Activated naive CD8-positive, alpha-beta T cell (primary cell): ENCODE measurements at regions not wholly inside any gene's neighbourhood (a gene's known extent, or its start where the extent isn't known, plus 50 kb on each side); places are given as distances from the start of the nearest gene placed in this dataset.
A peak's percentile ranks its signal among the peaks of the same experiment; 100 is the strongest.

Experiments
- H3K27ac Mint-ChIP-seq: one replicate; pipeline ENCODE4 v1.8.0; 2021; ENCODE audit warnings: mixed read lengths
- H3K27me3 Mint-ChIP-seq: one replicate; pipeline ENCODE4 v1.8.0; 2021; ENCODE audit warnings: mixed read lengths
- H3K36me3 Mint-ChIP-seq: one replicate; pipeline ENCODE4 v1.8.0; 2021; ENCODE audit warnings: mixed read lengths
- H3K4me1 Mint-ChIP-seq: one replicate; pipeline ENCODE4 v1.8.0; 2021; ENCODE audit warnings: low read depth, mixed read lengths
- H3K4me3 Mint-ChIP-seq: one replicate; pipeline ENCODE4 v1.8.0; 2021; ENCODE audit warnings: mild to moderate bottlenecking, mixed read lengths
- H3K9me3 Mint-ChIP-seq: one replicate; pipeline ENCODE4 v1.8.0; 2021; ENCODE audit warnings: low read depth, mixed read lengths

DNA sequence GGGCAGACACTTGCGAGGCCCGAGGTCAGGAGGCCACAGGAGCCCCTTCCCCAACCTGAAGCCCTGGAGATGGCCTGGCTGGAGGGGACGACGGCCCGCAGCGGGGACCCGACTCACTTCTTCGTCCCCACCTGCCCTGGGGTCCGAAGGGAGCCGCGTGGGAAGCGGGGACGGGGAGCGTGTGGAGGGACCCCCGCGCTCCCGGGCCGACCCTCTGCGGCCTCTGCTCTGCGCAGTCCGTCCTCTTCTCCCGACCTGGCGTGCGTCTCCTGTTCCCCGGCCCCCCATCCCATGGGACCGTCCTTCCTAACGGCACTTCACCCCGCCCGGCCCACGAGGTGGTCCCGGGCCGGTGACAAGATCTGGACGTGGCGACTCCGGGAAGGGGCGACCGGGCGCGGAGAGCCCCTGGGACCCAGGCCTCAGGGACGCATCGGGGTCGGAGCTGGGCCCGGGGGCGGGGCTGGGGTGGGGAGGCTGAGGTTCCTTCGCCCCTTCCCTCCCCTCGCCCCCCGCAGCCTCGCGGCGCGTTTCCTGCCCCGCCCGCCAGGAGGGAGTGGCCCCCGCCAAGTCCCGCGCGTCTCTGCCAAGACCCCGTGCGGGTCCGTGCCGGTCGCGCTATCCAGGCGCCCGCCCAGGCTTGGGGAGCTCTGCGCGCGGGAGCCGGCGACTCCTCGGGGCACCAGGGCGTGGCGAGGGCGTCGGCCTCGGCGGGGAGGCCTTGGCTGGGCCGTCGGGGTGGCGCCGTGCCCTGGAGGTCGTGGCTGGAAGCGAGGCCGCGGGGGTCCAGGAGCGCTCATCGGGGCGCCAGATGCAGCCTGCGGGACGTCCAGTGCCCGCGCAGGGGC, 97.1 kb downstream of the TNFAIP2 start:
- peaks cover 24% of the 10 kb centered on the region for H3K27me3 Mint-ChIP-seq
- peak overlapping the region; percentile 32 for H3K4me3 Mint-ChIP-seq
- H3K4me1 Mint-ChIP-seq: peaks cover 8% of the 10 kb centered on the region
- H3K36me3 Mint-ChIP-seq: peaks cover 2% of the 10 kb centered on the region
- H3K27ac Mint-ChIP-seq: no peak overlapping the region
- no peaks in the 10 kb centered on the region for H3K9me3 Mint-ChIP-seq

DNA sequence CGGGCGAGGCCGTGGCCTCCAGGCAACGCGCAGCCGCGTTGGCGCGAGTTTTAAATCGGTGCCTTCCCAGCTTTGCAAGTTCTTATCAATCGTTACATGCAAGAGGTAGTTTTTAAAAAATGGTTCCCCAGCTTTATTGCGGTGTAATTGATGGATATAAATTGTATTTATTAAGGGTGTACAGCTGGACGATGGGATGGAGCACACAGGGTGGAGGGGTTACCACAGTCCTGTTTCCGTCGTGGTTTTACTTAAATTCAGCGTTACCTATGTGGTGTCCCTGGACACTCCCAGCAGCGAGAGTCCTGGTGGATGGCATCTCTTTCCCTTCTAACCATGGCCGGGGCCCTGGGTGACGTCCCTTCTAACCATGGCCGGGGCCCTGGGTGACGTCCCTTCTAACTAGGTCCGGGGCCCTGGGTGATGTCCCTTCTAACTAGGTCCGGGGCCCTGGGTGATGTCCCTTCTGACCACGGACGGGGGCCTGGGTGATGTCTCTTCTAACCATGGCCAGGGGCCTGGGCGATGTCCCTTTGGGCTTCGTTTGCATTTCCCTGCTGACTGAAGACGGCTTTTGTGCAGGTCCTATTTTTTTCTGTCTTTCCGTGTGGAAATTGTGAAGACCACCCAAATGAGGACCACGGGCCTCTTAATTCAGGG, 97.9 kb downstream of the TNFAIP2 start:
- Mint-ChIP-seq H3K27me3 (peaks cover 22% of the 10 kb centered on the region), H3K9me3 (no peaks in the 10 kb centered on the region), H3K4me1 (peaks cover 8% of the 10 kb centered on the region), H3K36me3 (peaks cover 2% of the 10 kb centered on the region), H3K27ac (no peak overlapping the region), H3K4me3 (peak overlapping the region; percentile 61)

DNA sequence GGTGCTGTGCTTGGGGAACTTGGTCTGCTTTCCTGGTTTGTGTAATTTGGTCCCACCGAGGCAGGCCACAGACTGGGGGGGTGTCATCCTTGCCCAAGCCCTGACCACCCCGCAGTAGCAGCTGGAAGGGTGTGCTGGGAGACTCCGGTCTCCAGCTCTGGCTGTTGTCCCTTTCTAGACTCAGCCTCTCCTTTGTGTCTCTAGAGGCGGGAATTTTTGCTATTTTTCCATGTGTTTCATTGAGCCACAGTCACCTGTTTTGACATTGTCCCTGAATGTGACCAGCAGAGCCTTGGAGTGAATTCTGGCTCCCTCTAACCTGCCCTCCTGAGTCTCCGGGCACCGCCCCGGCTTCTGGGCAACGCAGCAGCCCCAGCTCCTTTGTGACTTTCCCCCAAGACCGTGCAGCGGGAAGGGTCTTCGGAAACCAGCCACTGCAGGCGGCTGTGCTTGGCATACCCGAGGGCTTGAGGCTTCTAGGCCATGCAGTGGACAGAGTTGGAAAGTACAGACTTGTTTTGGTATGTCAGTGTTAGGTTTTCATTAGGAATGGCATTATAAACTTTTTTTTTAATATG, 98.6 kb downstream of the TNFAIP2 start:
- peaks cover 22% of the 10 kb centered on the region for H3K27me3 Mint-ChIP-seq
- H3K36me3 Mint-ChIP-seq: no peaks in the 10 kb centered on the region
- H3K9me3 Mint-ChIP-seq: no peaks in the 10 kb centered on the region
- H3K4me1 Mint-ChIP-seq: peaks cover 8% of the 10 kb centered on the region
- H3K4me3 Mint-ChIP-seq: no peak overlapping the region
- H3K27ac Mint-ChIP-seq: no peak overlapping the region

DNA sequence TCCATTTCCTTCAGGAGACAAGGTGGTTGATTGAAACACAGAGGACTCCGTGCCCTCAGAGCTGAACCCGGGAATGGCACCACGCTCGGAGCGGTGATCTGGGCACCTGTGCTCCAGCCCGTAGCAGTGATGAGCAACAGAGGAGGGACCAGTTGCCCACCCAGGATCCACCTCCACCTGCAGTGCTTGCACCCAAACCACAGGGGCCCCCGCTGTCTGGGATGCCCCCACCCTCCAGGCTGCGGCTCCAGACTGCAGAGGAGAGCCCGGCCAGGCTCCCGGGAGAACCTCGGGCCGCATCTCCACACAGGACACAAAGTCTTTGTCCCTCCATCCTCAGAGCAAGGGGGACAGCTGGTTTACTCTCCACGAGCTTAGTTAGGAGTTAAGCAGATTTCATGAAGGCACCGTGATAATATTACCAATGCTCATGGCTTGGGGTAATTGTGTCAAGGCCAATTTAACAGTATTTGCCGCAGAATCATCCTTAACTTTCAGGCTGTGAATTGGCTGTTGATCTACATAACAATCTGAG, 100.6 kb downstream of the TNFAIP2 start:
- H3K36me3 Mint-ChIP-seq: no peaks in the 10 kb centered on the region
- H3K4me1 Mint-ChIP-seq: peaks cover 8% of the 10 kb centered on the region
- no peak overlapping the region for H3K27ac Mint-ChIP-seq
- H3K4me3 Mint-ChIP-seq: no peak overlapping the region
- peaks cover 19% of the 10 kb centered on the region for H3K27me3 Mint-ChIP-seq
- H3K9me3 Mint-ChIP-seq: no peaks in the 10 kb centered on the region

DNA sequence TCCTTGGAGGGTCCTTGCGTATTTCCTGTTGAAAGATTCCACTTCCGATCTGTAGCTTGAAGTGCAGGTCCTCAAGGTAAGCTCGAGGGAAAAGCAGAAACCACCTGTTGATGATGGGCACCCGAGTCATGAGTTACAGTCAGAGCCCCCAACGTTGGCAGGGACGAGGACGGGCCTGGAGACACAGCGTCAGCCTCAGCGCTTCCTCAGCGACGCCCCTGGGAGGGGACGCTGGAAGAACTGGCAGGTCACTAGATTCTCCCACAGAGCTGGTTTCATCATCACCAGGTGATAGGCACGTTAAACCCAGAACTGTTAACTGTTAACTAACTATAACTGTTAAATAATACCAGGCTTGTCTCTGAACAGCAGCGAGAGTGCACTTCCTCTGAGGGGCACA, 101.8 kb downstream of the TNFAIP2 start:
- H3K4me1 Mint-ChIP-seq: peaks cover 3% of the 10 kb centered on the region
- H3K27me3 Mint-ChIP-seq: peaks cover 14% of the 10 kb centered on the region
- H3K4me3 Mint-ChIP-seq: no peak overlapping the region
- H3K36me3 Mint-ChIP-seq: no peaks in the 10 kb centered on the region
- H3K9me3 Mint-ChIP-seq: no peaks in the 10 kb centered on the region
- H3K27ac Mint-ChIP-seq: no peak overlapping the region

DNA sequence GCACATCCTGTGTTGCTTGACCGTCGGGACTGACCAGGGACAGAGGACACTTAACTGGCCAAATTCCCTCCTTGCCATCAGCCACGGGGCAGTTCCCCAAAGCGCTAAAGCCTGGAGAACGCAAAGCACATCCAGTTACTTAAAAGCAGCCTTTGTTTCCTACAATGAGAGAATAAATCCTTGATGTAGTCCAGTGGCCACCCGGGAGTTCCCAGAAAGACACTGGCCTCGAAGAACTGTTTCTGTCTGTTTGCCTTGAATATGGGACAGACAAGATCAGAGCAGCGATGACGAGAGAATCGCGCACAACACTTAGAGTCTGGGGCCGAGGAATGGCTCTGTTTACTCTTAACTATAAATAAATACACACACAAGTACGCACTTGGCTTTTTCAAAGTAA, 102.2 kb downstream of the TNFAIP2 start:
- no peak overlapping the region for H3K27ac Mint-ChIP-seq
- H3K36me3 Mint-ChIP-seq: no peaks in the 10 kb centered on the region
- H3K27me3 Mint-ChIP-seq: peaks cover 14% of the 10 kb centered on the region
- H3K4me3 Mint-ChIP-seq: no peak overlapping the region
- H3K4me1 Mint-ChIP-seq: peaks cover 3% of the 10 kb centered on the region
- H3K9me3 Mint-ChIP-seq: no peaks in the 10 kb centered on the region

DNA sequence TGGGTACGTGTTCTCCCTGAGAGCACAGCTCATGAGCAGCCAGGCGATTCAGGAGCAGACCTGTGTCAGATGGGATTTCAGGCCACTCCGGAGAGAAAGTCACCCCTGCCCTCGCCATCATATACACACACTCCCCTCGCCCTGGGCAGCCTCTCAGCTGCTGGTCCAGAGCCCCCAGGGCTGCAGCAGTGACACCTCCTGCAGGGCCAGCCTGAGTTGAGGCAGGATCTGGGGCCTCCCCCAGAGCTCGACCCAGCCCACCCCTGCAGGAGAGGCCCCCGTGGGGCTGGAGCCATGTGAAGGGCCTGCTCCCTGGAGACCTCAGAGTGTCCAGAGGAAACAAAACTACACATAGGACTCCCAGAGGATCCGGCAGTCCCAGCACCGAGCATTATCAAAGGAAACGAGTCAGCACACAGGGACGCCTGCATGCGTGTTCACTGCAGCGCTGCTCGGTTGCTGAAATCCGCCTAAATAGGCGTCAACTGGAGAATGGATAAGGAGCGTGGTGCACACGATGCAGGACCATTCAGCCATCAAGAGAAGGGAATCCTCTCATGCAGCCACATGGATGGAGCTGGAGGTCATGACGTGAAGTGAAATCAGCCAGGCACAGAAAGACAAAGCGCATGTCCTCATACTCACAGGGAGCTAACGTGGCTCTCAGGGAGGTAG, 104.0 kb downstream of the TNFAIP2 start:
- Mint-ChIP-seq H3K4me1 (no peaks in the 10 kb centered on the region), H3K4me3 (no peak overlapping the region), H3K9me3 (no peaks in the 10 kb centered on the region), H3K27me3 (peaks cover 12% of the 10 kb centered on the region), H3K27ac (no peak overlapping the region), H3K36me3 (no peaks in the 10 kb centered on the region)

DNA sequence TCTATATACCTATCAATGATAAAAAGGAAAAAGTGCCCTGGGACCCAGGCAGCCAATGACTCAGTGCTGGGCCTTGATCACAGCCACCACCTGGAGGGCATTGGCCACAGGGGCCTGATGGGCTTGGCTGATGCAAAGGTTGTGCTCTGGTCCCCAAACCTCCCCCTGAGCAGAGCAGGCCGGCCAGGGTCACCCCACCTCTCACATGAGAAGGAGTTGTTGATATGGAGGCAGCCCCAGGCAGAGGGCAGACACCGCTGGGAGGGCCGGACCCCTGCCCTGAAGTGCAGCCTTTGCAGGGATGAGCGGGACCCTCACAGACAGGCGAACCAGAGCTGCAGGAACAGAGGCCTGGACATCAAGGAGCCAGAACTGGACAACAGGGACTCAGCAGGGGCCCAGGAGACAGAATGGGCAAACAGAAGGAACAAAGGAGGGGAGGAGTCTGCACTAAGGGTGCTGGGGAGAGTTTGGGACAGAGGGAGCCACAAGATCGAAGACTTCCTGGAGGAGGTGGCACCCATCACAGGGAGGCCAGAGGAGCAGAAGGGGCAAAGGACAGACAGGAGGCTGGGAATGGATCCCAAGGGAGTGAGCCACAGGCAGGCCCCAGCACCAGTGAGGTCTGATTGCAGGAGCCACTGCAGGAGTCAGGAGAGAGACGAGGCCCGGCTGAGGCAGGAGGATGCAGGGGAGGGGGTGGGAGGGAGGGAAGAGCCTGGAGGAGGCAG, 105.0 kb downstream of the TNFAIP2 start:
- Mint-ChIP-seq H3K27me3 (peaks cover 5% of the 10 kb centered on the region), H3K9me3 (no peaks in the 10 kb centered on the region), H3K4me3 (no peak overlapping the region), H3K27ac (no peak overlapping the region), H3K36me3 (no peaks in the 10 kb centered on the region), H3K4me1 (no peaks in the 10 kb centered on the region)

DNA sequence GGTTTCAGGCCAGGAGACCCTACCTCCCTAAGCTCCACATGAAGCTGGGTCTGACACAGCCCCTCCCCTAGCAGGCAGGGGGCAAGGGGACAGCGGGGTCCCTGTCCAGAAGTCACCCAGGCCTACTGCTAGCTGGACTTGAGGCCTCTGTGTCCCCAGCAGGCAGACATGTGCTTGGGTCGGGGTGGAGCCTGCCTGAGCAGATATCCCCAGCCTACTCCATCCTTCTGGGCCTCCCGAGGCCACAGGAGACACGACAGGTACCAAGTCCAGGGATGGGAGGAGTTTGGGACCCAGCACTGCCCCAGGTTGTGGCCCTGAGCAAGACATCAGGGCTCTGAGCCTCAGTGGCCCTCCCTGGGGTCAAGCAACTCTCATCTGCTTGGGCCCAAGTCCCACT, 105.2 kb upstream of the EIF5 start:
- H3K36me3 Mint-ChIP-seq: no peaks in the 10 kb centered on the region
- H3K4me3 Mint-ChIP-seq: no peak overlapping the region
- H3K27me3 Mint-ChIP-seq: peaks cover 8% of the 10 kb centered on the region
- H3K4me1 Mint-ChIP-seq: no peaks in the 10 kb centered on the region
- no peaks in the 10 kb centered on the region for H3K9me3 Mint-ChIP-seq
- H3K27ac Mint-ChIP-seq: no peak overlapping the region

DNA sequence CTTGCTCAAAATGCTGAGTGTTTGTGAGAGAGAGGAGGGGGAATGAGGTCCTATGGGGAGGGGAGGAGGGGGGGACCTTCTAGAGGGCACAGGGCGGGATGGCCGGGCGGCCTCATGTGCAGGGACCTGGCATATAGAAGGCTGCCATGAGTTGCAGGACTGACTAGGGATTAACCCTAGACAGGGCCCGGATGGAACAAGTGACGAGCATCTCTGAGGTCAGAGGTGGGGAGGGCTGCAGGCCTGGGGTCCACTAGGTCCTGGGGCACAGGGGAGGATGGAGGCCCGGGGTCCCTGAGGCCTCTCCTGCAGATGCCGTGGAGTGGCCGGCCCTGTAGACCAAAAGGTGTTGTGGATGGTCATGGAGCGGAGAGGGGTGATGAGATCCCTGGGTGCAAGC, 104.0 kb upstream of the EIF5 start:
- Mint-ChIP-seq H3K27ac (no peak overlapping the region), H3K9me3 (no peaks in the 10 kb centered on the region), H3K4me3 (no peak overlapping the region), H3K36me3 (no peaks in the 10 kb centered on the region), H3K4me1 (no peaks in the 10 kb centered on the region), H3K27me3 (peaks cover 9% of the 10 kb centered on the region)

DNA sequence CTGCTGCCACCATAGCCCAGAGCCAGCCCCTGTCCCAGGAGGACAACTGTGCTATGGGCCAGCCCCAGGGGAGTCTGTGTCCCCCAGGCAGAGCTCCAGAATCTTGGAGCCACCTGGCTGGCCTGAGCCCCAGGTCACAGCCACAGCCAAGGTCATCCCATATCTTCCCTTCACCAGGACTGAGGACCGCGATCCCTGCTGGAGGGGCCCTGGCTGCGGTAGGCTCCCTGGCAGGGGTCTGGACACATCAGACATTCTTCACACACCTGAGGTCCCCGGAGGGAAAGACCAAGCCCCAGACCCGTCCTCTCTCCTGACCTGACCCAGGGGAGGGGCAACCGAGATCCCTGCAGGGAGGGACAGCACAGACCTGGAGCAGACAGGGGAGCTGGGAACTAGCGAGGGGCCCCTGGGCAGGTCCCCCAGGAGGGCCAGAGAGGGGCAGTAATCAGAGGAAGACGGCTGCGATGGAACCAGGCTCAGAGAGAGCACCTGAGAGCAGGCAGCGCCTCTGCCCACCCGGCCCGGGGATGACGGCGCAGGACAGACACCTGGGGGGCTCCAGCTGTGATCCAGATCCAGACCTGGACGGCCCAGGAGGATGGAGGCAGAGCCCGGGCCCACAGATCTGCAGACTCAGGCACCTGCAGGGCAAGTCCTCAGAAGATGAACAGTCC, 103.2 kb upstream of the EIF5 start:
- H3K4me1 Mint-ChIP-seq: no peaks in the 10 kb centered on the region
- no peak overlapping the region for H3K27ac Mint-ChIP-seq
- no peak overlapping the region for H3K4me3 Mint-ChIP-seq
- H3K36me3 Mint-ChIP-seq: no peaks in the 10 kb centered on the region
- H3K9me3 Mint-ChIP-seq: no peaks in the 10 kb centered on the region
- peaks cover 7% of the 10 kb centered on the region for H3K27me3 Mint-ChIP-seq

DNA sequence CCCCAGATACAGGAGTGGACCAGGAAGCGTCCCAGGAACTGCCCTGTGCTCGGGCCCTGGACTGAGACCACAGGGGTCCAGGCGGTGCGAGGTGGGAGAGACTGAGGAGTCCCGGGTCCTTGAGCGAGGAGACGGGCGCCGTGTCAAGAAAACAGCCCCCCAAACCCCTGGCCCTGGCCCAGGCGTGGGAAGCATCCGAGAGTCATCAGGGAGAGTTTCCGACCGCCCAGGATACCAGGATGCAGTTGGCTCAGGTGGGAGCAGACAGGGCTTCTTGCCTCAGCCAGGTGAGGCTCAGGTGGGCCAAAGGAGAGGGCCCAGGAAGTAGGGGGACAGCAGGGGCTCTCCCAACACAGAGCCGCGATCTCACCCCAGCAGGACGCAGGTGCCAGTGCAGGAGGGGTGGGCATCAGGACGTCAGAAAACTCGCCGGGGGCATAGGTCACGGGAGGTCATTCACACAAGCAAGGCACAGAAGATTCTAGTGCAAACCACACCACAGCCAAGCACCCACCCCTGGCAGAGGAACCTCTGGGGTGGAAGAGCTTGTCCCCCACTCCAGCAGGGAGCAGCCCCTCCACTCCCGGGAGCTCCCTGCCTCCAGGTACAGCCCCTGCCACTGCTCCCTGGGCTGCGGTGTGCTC, 102.5 kb upstream of the EIF5 start:
- Mint-ChIP-seq H3K9me3 (peaks cover 4% of the 10 kb centered on the region), H3K4me3 (no peak overlapping the region), H3K27me3 (peaks cover 8% of the 10 kb centered on the region), H3K4me1 (no peaks in the 10 kb centered on the region), H3K36me3 (peaks cover 2% of the 10 kb centered on the region), H3K27ac (no peak overlapping the region)

DNA sequence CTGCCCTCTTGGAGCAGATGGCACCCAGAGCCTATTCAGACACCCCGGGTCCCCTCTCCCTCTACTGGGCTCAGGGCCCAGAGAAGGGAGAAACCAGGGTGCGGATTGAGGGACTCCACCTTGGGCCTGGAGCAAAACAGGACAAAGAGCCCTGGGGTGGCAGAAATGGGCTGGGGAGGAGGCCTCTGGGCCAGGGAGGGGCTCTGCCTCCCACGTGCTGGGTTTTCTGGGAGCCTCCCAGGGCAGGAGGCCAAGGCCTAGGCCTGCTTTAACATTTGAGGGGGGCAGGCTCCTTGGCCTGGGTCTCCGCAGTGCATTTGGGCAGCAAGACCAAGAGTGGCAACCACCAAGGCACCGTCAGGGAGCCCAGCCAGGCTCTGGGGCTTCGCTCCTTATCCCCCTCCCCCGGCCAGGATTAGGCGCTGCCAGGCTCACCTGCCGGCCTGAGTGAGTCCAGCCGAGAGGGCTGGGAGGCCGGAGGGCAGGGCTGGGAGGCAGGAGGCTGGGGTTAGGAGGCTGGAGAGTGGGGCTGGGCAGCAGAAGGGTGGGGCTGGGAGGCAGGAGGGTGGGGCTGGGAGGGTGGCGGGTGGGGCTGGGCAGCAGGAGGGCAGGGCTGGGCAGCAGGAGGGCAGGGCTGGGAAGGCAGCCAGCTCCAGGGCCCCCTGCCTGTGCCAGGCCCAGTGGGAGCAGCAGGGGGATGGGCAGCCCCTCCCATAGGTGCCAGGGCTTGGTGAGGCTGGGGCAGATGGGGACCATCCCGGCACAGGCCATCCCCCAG, 101.8 kb upstream of the EIF5 start:
- Mint-ChIP-seq H3K9me3 (peaks cover 5% of the 10 kb centered on the region), H3K27ac (no peak overlapping the region), H3K4me1 (no peaks in the 10 kb centered on the region), H3K4me3 (no peak overlapping the region), H3K36me3 (peaks cover 2% of the 10 kb centered on the region), H3K27me3 (peaks cover 8% of the 10 kb centered on the region)
